ENCODE measurements at regions not wholly inside any gene's neighbourhood (a gene's known extent, or its start where the extent isn't known, plus 50 kb on each side); places are given as distances from the start of the nearest gene placed in this dataset.

- H3K4me3 ChIP-seq = no peak overlapping the region
- H3K27me3 ChIP-seq = no peaks in the 10 kb centered on the region
- H4K20me1 ChIP-seq = no peaks in the 10 kb centered on the region
- H3K9ac ChIP-seq = no peak overlapping the region
- H3K36me3 ChIP-seq = no peaks in the 10 kb centered on the region
- TF ChIP-seq Cebpa-rat (IDR thresholded peaks at IDR 0.05) = no peak
- H3K9me3 ChIP-seq (replicated peaks in 1 of 11) = peaks cover 0 to 6% (median 0%) of the 10 kb centered on the region in 11 experiments; a peak in 1 of 22 replicates
- H3K4me2 ChIP-seq = no peak overlapping the region
- H3K4me1 ChIP-seq = no peaks in the 10 kb centered on the region
- H3K27ac ChIP-seq = no peak overlapping the region
Observed at GRCh38 chr4:75126058-75126457, 193.1 kb downstream of the PARM1 start.

- H3K4me1 ChIP-seq = no peaks in the 10 kb centered on the region
- H3K9me3 ChIP-seq (replicated peaks in 1 of 11) = peaks cover 14 to 25% (median 19%) of the 10 kb centered on the region in 11 experiments
- H3K9ac ChIP-seq = no peak overlapping the region
- no peaks in the 10 kb centered on the region for H3K27me3 ChIP-seq
- no peaks in the 10 kb centered on the region for H3K36me3 ChIP-seq
- no peaks in the 10 kb centered on the region for H4K20me1 ChIP-seq
- TF ChIP-seq Cebpa-rat (IDR thresholded peaks at IDR 0.05) = no peak
- H3K27ac ChIP-seq = no peak overlapping the region
- no peak overlapping the region for H3K4me2 ChIP-seq
- H3K4me3 ChIP-seq = no peak overlapping the region
Observed at GRCh38 chr4:75122424-75123014, 189.6 kb downstream of the PARM1 start.

- H3K4me1 ChIP-seq = no peaks in the 10 kb centered on the region
- TF ChIP-seq Cebpa-rat (IDR thresholded peaks at IDR 0.05) = no peak
- no peak overlapping the region for H3K27ac ChIP-seq
- no peaks in the 10 kb centered on the region for H4K20me1 ChIP-seq
- no peaks in the 10 kb centered on the region for H3K36me3 ChIP-seq
- no peaks in the 10 kb centered on the region for H3K27me3 ChIP-seq
- H3K4me3 ChIP-seq = no peak overlapping the region
- no peak overlapping the region for H3K9ac ChIP-seq
- H3K4me2 ChIP-seq = no peak overlapping the region
- peaks cover 18 to 42% (median 25%) of the 10 kb centered on the region in 11 experiments for H3K9me3 ChIP-seq (replicated peaks in 1 of 11)
Observed at GRCh38 chr4:75118739-75119138, 185.8 kb downstream of the PARM1 start.

GRCh38 chr4:75110061-75110460, 177.1 kb downstream of the PARM1 start:
- peaks cover 0 to 15% (median 3%) of the 10 kb centered on the region in 11 experiments; a peak in 2 of 22 replicates for H3K9me3 ChIP-seq (replicated peaks in 1 of 11)
- no peak for TF ChIP-seq Cebpa-rat (IDR thresholded peaks at IDR 0.05)

GRCh38 chr4:75107755-75108612, 175.1 kb downstream of the PARM1 start:
- Histone ChIP-seq H4K20me1 (no peaks in the 10 kb centered on the region), H3K9me3 (replicated peaks in 1 of 11) (peaks cover 0 to 9% (median 0%) of the 10 kb centered on the region in 11 experiments; a peak in 1 of 22 replicates), H3K36me3 (no peaks in the 10 kb centered on the region), H3K4me3 (no peak overlapping the region), H3K4me1 (peaks cover 0 to 14% (median 0%) of the 10 kb centered on the region in 10 experiments; a peak in 7 of 20 replicates), H3K4me2 (peak overlapping the region in 1 of 11 experiments; percentile 26; a peak in 2 of 22 replicates), H3K9ac (no peak overlapping the region), H3K27me3 (no peaks in the 10 kb centered on the region), H3K27ac (peak overlapping the region in 3 of 11 experiments; percentile 9 to 42 (median 19); a peak in 4 of 22 replicates)
- TF ChIP-seq Cebpa-rat (IDR thresholded peaks at IDR 0.05) = no peak

More at GRCh38 chr4:75110061-75110460, 177.1 kb downstream of the PARM1 start:
- Histone ChIP-seq H3K9ac (no peak overlapping the region), H3K4me3 (no peak overlapping the region), H3K4me2 (no peak overlapping the region), H3K27me3 (no peaks in the 10 kb centered on the region), H3K4me1 (peaks cover 0 to 11% (median 0%) of the 10 kb centered on the region in 10 experiments; a peak in 4 of 20 replicates), H3K27ac (no peak overlapping the region), H4K20me1 (no peaks in the 10 kb centered on the region), H3K36me3 (no peaks in the 10 kb centered on the region)

GRCh38 chr4:75102787-75103085, 169.8 kb downstream of the PARM1 start:
- Histone ChIP-seq H3K9me3 (replicated peaks in 1 of 11) (peaks cover 0 to 20% (median 14%) of the 10 kb centered on the region in 11 experiments; a peak in 14 of 22 replicates), H3K9ac (no peak overlapping the region), H3K27ac (no peak overlapping the region), H3K36me3 (no peaks in the 10 kb centered on the region), H3K4me3 (no peak overlapping the region), H4K20me1 (no peaks in the 10 kb centered on the region), H3K27me3 (no peaks in the 10 kb centered on the region), H3K4me2 (peak overlapping the region in 2 of 11 experiments; percentile 15 to 42; a peak in 1 of 22 replicates), H3K4me1 (peaks cover 0 to 13% (median 4%) of the 10 kb centered on the region in 10 experiments; a peak in 9 of 20 replicates)
- TF ChIP-seq Cebpa-rat (IDR thresholded peaks at IDR 0.05) = no peak

- H3K27me3 ChIP-seq = no peaks in the 10 kb centered on the region
- no peaks in the 10 kb centered on the region for H3K36me3 ChIP-seq
- H4K20me1 ChIP-seq = no peaks in the 10 kb centered on the region
- H3K4me1 ChIP-seq = peaks cover 0 to 13% (median 0%) of the 10 kb centered on the region in 10 experiments; a peak in 7 of 20 replicates
- no peak overlapping the region for H3K27ac ChIP-seq
- TF ChIP-seq Cebpa-rat (IDR thresholded peaks at IDR 0.05) = no peak
- peak overlapping the region in 2 of 11 experiments; percentile 9 to 42; a peak in 3 of 22 replicates for H3K4me2 ChIP-seq
- no peak overlapping the region for H3K4me3 ChIP-seq
- H3K9me3 ChIP-seq (replicated peaks in 1 of 11) = peaks cover 0 to 25% (median 14%) of the 10 kb centered on the region in 11 experiments; a peak in 14 of 22 replicates
- no peak overlapping the region for H3K9ac ChIP-seq
Observed at GRCh38 chr4:75101906-75102786, 169.2 kb downstream of the PARM1 start.

All from BLaER1 treated with 17β-estradiol and CSF1 and Interleukin-3, amounts not matched to agents 10 nM and 100 nM (cell line).